ENCODE measurements at regions not wholly inside any gene's neighbourhood (a gene's known extent, or its start where the extent isn't known, plus 50 kb on each side); places are given as distances from the start of the nearest gene placed in this dataset.

- no peak overlapping the region for H3K4me3 ChIP-seq
- WGBS, 10 experiments, result 17 to 100% (median 92%) methylated on average over 1 to 2 of the region's 2 CpGs; no CpG with 5 or more reads in 1 of the 10 experiments
- no peak overlapping the region for H3K27ac ChIP-seq
- peaks cover 5 to 8% of the 10 kb centered on the region in 2 donors for H3K4me1 ChIP-seq (replicated peaks in 1 of 2)
- in situ Hi-C loops (cut with MboI; ENCODE audit: low pct_unique_long_range_greater_than_20kb in 2 of 9, low sequenced_read_pairs in 9 of 9, unreplicated experiment in 9 of 9), result no loop called here
- ATAC-seq (replicated peaks in 6 of 8), result peak in 1 of 8 experiments; percentile 28
These were observed 502.5 kb downstream of the SPRY1 start for GRCh38 chr4:123898946-123899666.

DNA sequence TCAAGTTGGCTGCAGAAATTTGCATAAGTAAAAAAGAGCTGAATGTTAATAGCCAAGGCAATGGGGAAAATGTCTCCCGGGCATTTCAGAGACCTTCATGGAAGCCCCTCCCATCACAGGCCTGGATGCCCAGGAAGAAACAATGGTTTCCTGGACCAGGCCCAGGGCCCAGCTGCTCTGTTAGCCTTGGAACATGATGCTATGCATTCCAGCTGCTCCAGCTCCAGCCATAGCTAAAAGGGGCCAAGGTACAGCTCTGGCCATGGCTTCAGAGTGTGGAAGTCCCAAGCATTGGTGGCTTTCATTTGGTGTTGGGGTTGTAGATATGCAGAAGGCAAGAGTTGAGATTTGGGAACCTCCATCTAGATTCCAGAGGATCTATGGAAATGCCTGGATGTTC is 508.3 kb downstream of the SPRY1 start:
- no peaks in the 10 kb centered on the region for H3K4me1 ChIP-seq (replicated peaks in 1 of 2)
- no peak overlapping the region for H3K27ac ChIP-seq
- 43 to 100% (median 100%) methylated on average over 1 of the region's 1 CpG; no CpG with 5 or more reads in 2 of the 10 experiments for WGBS, 10 experiments
- no peak overlapping the region for H3K4me3 ChIP-seq
- ATAC-seq (replicated peaks in 6 of 8), result no peak
- in situ Hi-C loops (cut with MboI; ENCODE audit: low pct_unique_long_range_greater_than_20kb in 2 of 9, low sequenced_read_pairs in 9 of 9, unreplicated experiment in 9 of 9), result no loop called here

DNA sequence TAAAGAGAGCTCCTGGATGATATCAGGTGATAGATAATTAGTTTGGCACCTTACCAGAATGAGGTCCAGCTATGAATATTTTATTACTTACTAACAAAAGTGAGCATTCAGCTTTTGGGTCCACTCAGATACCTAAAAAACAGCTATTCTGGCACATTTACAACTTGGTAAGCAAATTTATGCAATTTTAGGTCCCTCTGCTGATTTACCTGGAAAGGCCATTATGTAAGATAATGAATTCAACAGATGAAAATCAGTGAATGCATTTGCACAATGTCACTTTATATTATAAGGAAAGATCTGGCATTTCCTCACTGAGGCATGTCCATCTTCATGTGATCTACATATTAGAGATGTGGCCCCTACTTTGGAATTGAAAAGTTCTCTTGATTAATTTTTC is 517.0 kb downstream of the SPRY1 start:
- Histone ChIP-seq H3K4me3 (no peak overlapping the region), H3K27ac (no peak overlapping the region), H3K4me1 (replicated peaks in 1 of 2) (no peaks in the 10 kb centered on the region)
- in situ Hi-C loops (cut with MboI; ENCODE audit: low pct_unique_long_range_greater_than_20kb in 2 of 9, low sequenced_read_pairs in 9 of 9, unreplicated experiment in 9 of 9), result no loop called here
- ATAC-seq (replicated peaks in 6 of 8), result no peak

- WGBS, 10 experiments, result 63 to 100% (median 100%) methylated on average over 1 to 2 of the region's 2 CpGs; no CpG with 5 or more reads in 3 of the 10 experiments
- H3K4me3 ChIP-seq, result no peak overlapping the region
- no peak overlapping the region for H3K27ac ChIP-seq
- in situ Hi-C loops (cut with MboI; ENCODE audit: low pct_unique_long_range_greater_than_20kb in 2 of 9, low sequenced_read_pairs in 9 of 9, unreplicated experiment in 9 of 9), result no loop called here
- ATAC-seq (replicated peaks in 6 of 8), result no peak
- H3K4me1 ChIP-seq (replicated peaks in 1 of 2), result no peaks in the 10 kb centered on the region
These were observed 520.2 kb downstream of the SPRY1 start for GRCh38 chr4:123916821-123917220.

- no peak for ATAC-seq (replicated peaks in 6 of 8)
- Histone ChIP-seq H3K4me3 (no peak overlapping the region), H3K4me1 (replicated peaks in 1 of 2) (no peaks in the 10 kb centered on the region), H3K27ac (no peak overlapping the region)
- in situ Hi-C loops (cut with MboI; ENCODE audit: low pct_unique_long_range_greater_than_20kb in 2 of 9, low sequenced_read_pairs in 9 of 9, unreplicated experiment in 9 of 9), result no loop called here
- WGBS, 10 experiments, result 50 to 100% (median 89%) methylated on average over 1 to 4 of the region's 4 CpGs; no CpG with 5 or more reads in 2 of the 10 experiments
These were observed 523.0 kb downstream of the SPRY1 start for GRCh38 chr4:123919576-123920098.

DNA sequence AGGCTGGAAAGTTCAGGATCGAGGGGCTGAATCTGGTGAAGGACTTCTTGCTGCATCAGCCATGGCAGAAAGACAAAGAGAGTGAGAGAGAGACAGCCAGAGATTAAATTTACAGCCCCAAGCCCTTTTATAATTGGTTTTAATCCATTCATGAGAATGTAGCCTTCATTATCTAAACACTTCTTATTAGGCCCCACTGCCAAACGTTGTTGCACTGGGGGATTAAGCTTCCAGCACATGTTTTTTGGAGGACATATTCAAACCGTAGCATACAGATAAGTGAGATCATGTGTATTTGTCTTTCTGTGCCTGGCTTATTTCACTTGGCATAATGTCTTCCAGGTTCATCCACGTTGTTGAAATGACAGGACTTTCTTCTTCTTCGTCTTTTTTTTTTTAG is 524.7 kb downstream of the SPRY1 start:
- Histone ChIP-seq H3K4me3 (no peak overlapping the region), H3K27ac (no peak overlapping the region), H3K4me1 (replicated peaks in 1 of 2) (no peaks in the 10 kb centered on the region)
- WGBS, 10 experiments, result 7 to 100% (median 60%) methylated on average over 1 to 5 of the region's 5 CpGs; no CpG with 5 or more reads in 1 of the 10 experiments
- ATAC-seq (replicated peaks in 6 of 8), result no peak
- in situ Hi-C loops (cut with MboI; ENCODE audit: low pct_unique_long_range_greater_than_20kb in 2 of 9, low sequenced_read_pairs in 9 of 9, unreplicated experiment in 9 of 9), result no loop called here

GRCh38 chr4:123922847-123923246 is 526.3 kb downstream of the SPRY1 start:
- Histone ChIP-seq H3K4me3 (no peak overlapping the region), H3K4me1 (replicated peaks in 1 of 2) (no peaks in the 10 kb centered on the region), H3K27ac (no peak overlapping the region)
- in situ Hi-C loops (cut with MboI; ENCODE audit: low pct_unique_long_range_greater_than_20kb in 2 of 9, low sequenced_read_pairs in 9 of 9, unreplicated experiment in 9 of 9), result no loop called here
- no peak for ATAC-seq (replicated peaks in 6 of 8)

- WGBS, 10 experiments, result 0 to 92% (median 79%) methylated on average over 2 to 3 of the region's 3 CpGs; no CpG with 5 or more reads in 1 of the 10 experiments
- H3K4me3 ChIP-seq, result no peak overlapping the region
- H3K4me1 ChIP-seq (replicated peaks in 1 of 2), result no peaks in the 10 kb centered on the region
- H3K27ac ChIP-seq, result no peak overlapping the region
- ATAC-seq (replicated peaks in 6 of 8), result peak in 1 of 8 experiments; percentile 60
- in situ Hi-C loops (cut with MboI; ENCODE audit: low pct_unique_long_range_greater_than_20kb in 2 of 9, low sequenced_read_pairs in 9 of 9, unreplicated experiment in 9 of 9), result no loop called here
These were observed 527.9 kb downstream of the SPRY1 start for GRCh38 chr4:123924536-123924935.

DNA sequence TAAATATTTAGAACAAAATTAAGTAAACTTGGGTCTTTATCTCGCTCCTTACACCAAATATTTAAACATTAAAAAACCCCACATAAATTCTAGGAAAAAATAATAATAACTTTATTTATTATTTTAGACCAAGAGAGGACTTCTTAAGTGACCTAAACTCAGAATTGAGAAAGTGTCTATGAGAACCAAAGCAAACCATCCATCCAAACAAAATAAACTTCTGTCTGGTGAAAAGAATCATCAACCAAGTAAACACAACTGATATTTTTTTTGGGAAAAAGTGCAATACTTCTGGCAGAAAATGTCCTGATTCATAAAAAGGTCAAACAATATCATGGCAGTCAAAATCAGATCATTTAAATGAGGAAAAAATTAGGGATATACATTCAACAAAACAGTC is 533.0 kb downstream of the SPRY1 start:
- ATAC-seq (replicated peaks in 6 of 8), result no peak
- WGBS, 10 experiments, result 11 to 92% (median 63%) methylated on average over 1 of the region's 1 CpG
- in situ Hi-C loops (cut with MboI; ENCODE audit: low pct_unique_long_range_greater_than_20kb in 2 of 9, low sequenced_read_pairs in 9 of 9, unreplicated experiment in 9 of 9), result no loop called here
- H3K4me3 ChIP-seq, result no peak overlapping the region
- no peak overlapping the region for H3K27ac ChIP-seq
- H3K4me1 ChIP-seq (replicated peaks in 1 of 2), result no peaks in the 10 kb centered on the region

GRCh38 chr4:123930996-123931395 is 534.4 kb downstream of the SPRY1 start:
- WGBS, 10 experiments, result 0 to 100% (median 67%) methylated on average over 1 of the region's 1 CpG; no CpG with 5 or more reads in 3 of the 10 experiments
- in situ Hi-C loops (cut with MboI; ENCODE audit: low pct_unique_long_range_greater_than_20kb in 2 of 9, low sequenced_read_pairs in 9 of 9, unreplicated experiment in 9 of 9), result no loop called here
- Histone ChIP-seq H3K27ac (no peak overlapping the region), H3K4me1 (replicated peaks in 1 of 2) (no peaks in the 10 kb centered on the region), H3K4me3 (no peak overlapping the region)
- ATAC-seq (replicated peaks in 6 of 8), result no peak

DNA sequence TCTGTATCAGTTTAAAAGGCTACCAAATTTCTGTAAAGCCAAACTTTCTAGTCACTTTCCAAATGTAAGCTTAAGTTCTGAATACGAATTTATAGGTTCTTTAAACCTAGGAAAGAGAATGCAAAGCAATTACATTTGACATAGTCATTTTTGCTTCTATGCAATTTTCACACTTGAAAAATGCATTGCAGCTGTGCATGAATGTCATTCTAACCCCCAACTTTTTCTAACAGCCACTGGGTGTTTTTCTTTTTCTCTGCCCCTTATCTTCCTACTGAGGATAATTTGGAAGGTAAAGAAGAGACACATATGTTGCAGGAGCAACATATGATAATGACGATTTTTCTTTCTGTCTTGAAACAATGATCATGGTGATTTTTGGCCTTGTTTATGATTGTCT is 537.5 kb downstream of the SPRY1 start:
- ATAC-seq (replicated peaks in 6 of 8), result no peak
- in situ Hi-C loops (cut with MboI; ENCODE audit: low pct_unique_long_range_greater_than_20kb in 2 of 9, low sequenced_read_pairs in 9 of 9, unreplicated experiment in 9 of 9), result no loop called here
- 39 to 100% (median 61%) methylated on average over 1 to 2 of the region's 2 CpGs for WGBS, 10 experiments
- H3K27ac ChIP-seq, result no peak overlapping the region
- no peak overlapping the region for H3K4me3 ChIP-seq
- peaks cover 11 to 17% of the 10 kb centered on the region in 2 donors for H3K4me1 ChIP-seq (replicated peaks in 1 of 2)

GRCh38 chr4:123936621-123937043 is 540.0 kb downstream of the SPRY1 start:
- in situ Hi-C loops (cut with MboI; ENCODE audit: low pct_unique_long_range_greater_than_20kb in 2 of 9, low sequenced_read_pairs in 9 of 9, unreplicated experiment in 9 of 9), result no loop called here
- no peak overlapping the region for H3K27ac ChIP-seq

DNA sequence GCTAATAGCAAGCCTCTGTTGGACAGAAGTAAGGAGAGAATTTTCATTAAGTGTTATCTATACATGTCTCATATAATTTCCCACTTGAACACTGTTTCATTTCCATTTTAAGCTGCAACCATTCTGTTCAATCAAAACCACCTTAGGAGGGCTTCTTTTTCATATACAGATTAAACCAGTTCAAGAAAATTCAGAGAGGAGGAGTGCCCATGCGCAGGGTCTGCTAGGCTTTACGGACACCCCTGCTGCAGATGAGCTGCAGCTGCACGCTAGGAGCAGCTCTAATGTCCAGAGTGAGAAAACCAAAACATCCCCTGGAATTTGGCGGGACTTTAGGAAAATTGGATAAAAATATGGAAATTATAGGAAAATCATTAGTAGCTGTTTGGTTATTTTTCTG is 541.0 kb downstream of the SPRY1 start:
- peaks cover 11 to 19% of the 10 kb centered on the region in 2 donors for H3K4me1 ChIP-seq (replicated peaks in 1 of 2)
- ATAC-seq (replicated peaks in 6 of 8), result peak in 3 of 8 experiments; percentile 38 to 56 (median 55)
- in situ Hi-C loops (cut with MboI; ENCODE audit: low pct_unique_long_range_greater_than_20kb in 2 of 9, low sequenced_read_pairs in 9 of 9, unreplicated experiment in 9 of 9), result no loop called here
- H3K27ac ChIP-seq, result no peak overlapping the region
- 46 to 100% (median 56%) methylated on average over 1 to 4 of the region's 4 CpGs; no CpG with 5 or more reads in 2 of the 10 experiments for WGBS, 10 experiments
- no peak overlapping the region for H3K4me3 ChIP-seq

More at GRCh38 chr4:123936621-123937043, 540.0 kb downstream of the SPRY1 start:
- H3K4me1 ChIP-seq (replicated peaks in 1 of 2), result peaks cover 11 to 19% of the 10 kb centered on the region in 2 donors
- ATAC-seq (replicated peaks in 6 of 8), result peak in 5 of 8 experiments; percentile 81 to 95 (median 85)
- WGBS, 10 experiments, result 0 to 54% (median 27%) methylated on average over 1 to 2 of the region's 2 CpGs; no CpG with 5 or more reads in 4 of the 10 experiments
- no peak overlapping the region for H3K4me3 ChIP-seq

DNA sequence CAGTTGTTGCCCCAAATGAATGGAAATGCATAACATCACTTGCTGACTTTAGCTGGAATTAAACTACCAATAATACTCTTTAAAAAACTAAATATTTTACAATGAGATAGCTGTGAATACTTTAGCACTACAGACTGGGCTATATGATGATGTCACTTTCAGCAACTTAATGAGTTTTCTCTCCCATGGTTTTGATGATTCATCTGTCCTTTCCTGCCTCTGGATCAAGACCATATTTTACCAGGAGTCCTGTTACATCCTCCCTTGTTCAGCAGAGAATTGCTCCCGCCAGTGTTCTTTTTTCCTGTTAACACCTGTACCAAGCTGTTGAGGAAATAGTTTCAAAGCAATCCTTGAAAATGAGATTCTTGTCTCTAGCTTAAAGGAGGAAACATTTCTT is 543.0 kb downstream of the SPRY1 start:
- in situ Hi-C loops (cut with MboI; ENCODE audit: low pct_unique_long_range_greater_than_20kb in 2 of 9, low sequenced_read_pairs in 9 of 9, unreplicated experiment in 9 of 9), result no loop called here
- peak in 7 of 8 experiments; percentile 85 to 95 (median 87) for ATAC-seq (replicated peaks in 6 of 8)

More for the DNA sequence above, 543.0 kb downstream of the SPRY1 start:
- WGBS, 10 experiments, result 50 to 100% (median 77%) methylated on average over 1 of the region's 1 CpG; no CpG with 5 or more reads in 3 of the 10 experiments
- Histone ChIP-seq H3K4me3 (no peak overlapping the region), H3K4me1 (replicated peaks in 1 of 2) (peaks cover 11 to 19% of the 10 kb centered on the region in 2 donors), H3K27ac (no peak overlapping the region)

Data from motor neuron (in vitro differentiated cells).